Smooth muscle cell (in vitro differentiated cells): ENCODE measurements at regions not wholly inside any gene's neighbourhood (a gene's known extent, or its start where the extent isn't known, plus 50 kb on each side); places are given as distances from the start of the nearest gene placed in this dataset.
"Not testable (repeated sequence)": the region's sequence is repeated elsewhere in the genome, so short reads cannot be mapped to it uniquely, and the experiment has no call there.

Experiments
- DNase-seq: peaks from one replicate; lab custom pipeline; 2025; ENCODE audit not compliant: unreplicated experiment; lab: John Stamatoyannopoulos, UW
- H2AFZ ChIP-seq: fragments of 200-600 bp; sonication (generic); 2 replicates; pipeline ENCODE4 v1.6.0; 2016; ENCODE audit warnings: antibody characterized with exemption, low read depth, mild to moderate bottlenecking
- H3F3A ChIP-seq: fragments of 200-600 bp; sonication (generic); 2 replicates; pipeline ENCODE4 v1.6.0; 2017; ENCODE audit warnings: antibody characterized with exemption, low read depth
- H3K27ac ChIP-seq: fragments of 200-600 bp; sonication (generic); 2 replicates; pipeline ENCODE4 v1.5.1; 2016; ENCODE audit warnings: low read depth, mild to moderate bottlenecking
- H3K27me3 ChIP-seq: fragments of 200-600 bp; sonication (generic); 2 replicates; pipeline ENCODE4 v1.6.1; 2016; ENCODE audit warnings: low read depth, mild to moderate bottlenecking
- H3K36me3 ChIP-seq: fragments of 200-600 bp; sonication (generic); 2 replicates; pipeline ENCODE4 v1.5.1; 2016; ENCODE audit warnings: low read depth
- H3K4me1 ChIP-seq: fragments of 200-600 bp; sonication (generic); 2 replicates; pipeline ENCODE4 v1.5.1; 2016; ENCODE audit warnings: low read depth
- H3K4me2 ChIP-seq: fragments of 200-600 bp; sonication (generic); 2 replicates; pipeline ENCODE4 v1.6.0; 2016; ENCODE audit warnings: mild to moderate bottlenecking
- H3K4me3 ChIP-seq: fragments of 200-600 bp; sonication (generic); 2 replicates; pipeline ENCODE4 v1.5.1; 2016; ENCODE audit warnings: mild to moderate bottlenecking
- H3K79me2 ChIP-seq: fragments of 200-600 bp; sonication (generic); 2 replicates; pipeline ENCODE4 v1.6.0; 2016; ENCODE audit warnings: low read depth, mild to moderate bottlenecking
- H3K9ac ChIP-seq: fragments of 200-600 bp; sonication (generic); 2 replicates; pipeline ENCODE4 v1.6.0; 2016; ENCODE audit warnings: low read depth
- H3K9me3 ChIP-seq: fragments of 200-600 bp; sonication (generic); replicated peaks from 2 replicates; pipeline ENCODE4 v1.5.1; 2016; ENCODE audit warnings: low read depth
- H4K20me1 ChIP-seq: fragments of 200-600 bp; sonication (generic); 2 replicates; pipeline ENCODE4 v1.6.0; 2016; ENCODE audit warnings: low read depth
- WGBS: methylation state at CpG from one replicate; pipeline ENCODE4 v1.1.7; 2016; ENCODE audit warnings: low lambda C conversion rate; 5-methylcytosine and 5-hydroxymethylcytosine counted together
- TF ChIP-seq, protein P1 (sequence below): fragments of 200-600 bp; sonication (generic); IDR thresholded peaks from 2 replicates; pipeline ENCODE4 v1.5.1; 2017; ENCODE audit warnings: borderline replicate concordance, mild to moderate bottlenecking, antibody characterized with exemption; ENCODE audit not compliant: insufficient read depth, poor library complexity, severe bottlenecking

GRCh38 chr1:199084293-199084692, 445.5 kb downstream of the PTPRC start:
- no peak for DNase-seq
- peak overlapping the region; percentile 61 for H3K9ac ChIP-seq
- no peaks in the 10 kb centered on the region for H3K27me3 ChIP-seq
- no peak overlapping the region for H3K4me3 ChIP-seq
- H4K20me1 ChIP-seq = no peaks in the 10 kb centered on the region
- no peak overlapping the region for H2AFZ ChIP-seq
- peaks cover 16% of the 10 kb centered on the region for H3K4me1 ChIP-seq
- H3K4me2 ChIP-seq = peak overlapping the region; percentile 82
- no peaks in the 10 kb centered on the region for H3K79me2 ChIP-seq
- H3F3A ChIP-seq = peaks cover 21% of the 10 kb centered on the region
- H3K27ac ChIP-seq = peak overlapping the region; percentile 97
- TF ChIP-seq, protein P1, sequence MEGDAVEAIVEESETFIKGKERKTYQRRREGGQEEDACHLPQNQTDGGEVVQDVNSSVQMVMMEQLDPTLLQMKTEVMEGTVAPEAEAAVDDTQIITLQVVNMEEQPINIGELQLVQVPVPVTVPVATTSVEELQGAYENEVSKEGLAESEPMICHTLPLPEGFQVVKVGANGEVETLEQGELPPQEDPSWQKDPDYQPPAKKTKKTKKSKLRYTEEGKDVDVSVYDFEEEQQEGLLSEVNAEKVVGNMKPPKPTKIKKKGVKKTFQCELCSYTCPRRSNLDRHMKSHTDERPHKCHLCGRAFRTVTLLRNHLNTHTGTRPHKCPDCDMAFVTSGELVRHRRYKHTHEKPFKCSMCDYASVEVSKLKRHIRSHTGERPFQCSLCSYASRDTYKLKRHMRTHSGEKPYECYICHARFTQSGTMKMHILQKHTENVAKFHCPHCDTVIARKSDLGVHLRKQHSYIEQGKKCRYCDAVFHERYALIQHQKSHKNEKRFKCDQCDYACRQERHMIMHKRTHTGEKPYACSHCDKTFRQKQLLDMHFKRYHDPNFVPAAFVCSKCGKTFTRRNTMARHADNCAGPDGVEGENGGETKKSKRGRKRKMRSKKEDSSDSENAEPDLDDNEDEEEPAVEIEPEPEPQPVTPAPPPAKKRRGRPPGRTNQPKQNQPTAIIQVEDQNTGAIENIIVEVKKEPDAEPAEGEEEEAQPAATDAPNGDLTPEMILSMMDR = no peak
- H3K36me3 ChIP-seq = no peaks in the 10 kb centered on the region
- 5% methylated on average over 1 of the region's 1 CpG for WGBS
- H3K9me3 ChIP-seq = no peaks in the 10 kb centered on the region

GRCh38 chr1:199085903-199086302, 447.1 kb downstream of the PTPRC start:
- Histone ChIP-seq H3F3A (peaks cover 17% of the 10 kb centered on the region), H3K27ac (peak overlapping the region; percentile 97), H4K20me1 (no peaks in the 10 kb centered on the region), H3K27me3 (no peaks in the 10 kb centered on the region), H3K9me3 (no peaks in the 10 kb centered on the region), H3K79me2 (no peaks in the 10 kb centered on the region), H2AFZ (no peak overlapping the region), H3K4me1 (peaks cover 16% of the 10 kb centered on the region), H3K4me3 (no peak overlapping the region), H3K9ac (no peak overlapping the region), H3K36me3 (no peaks in the 10 kb centered on the region), H3K4me2 (no peak overlapping the region)
- no peak for DNase-seq
- 95% methylated on average over 4 of the region's 4 CpGs for WGBS
- TF ChIP-seq, protein P1 = no peak

DNA sequence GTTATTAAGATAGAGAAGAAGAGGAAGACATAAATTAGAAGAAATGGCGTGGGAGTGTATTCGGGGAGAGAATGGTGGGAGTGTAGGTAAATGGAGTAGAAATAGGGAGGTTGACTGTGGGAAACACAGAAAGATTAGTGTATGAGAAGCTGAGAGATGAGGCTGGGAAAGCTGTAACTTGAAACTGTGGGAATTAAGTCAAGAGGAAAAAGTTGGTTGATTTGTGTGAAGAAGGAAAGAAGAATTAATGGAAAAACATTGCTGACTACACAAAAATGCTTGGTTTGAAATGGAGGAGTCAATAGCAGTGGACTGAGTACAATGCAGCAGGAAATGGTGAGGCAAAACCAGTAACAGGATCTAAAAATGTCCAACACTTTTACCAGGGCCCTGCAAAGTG, 448.3 kb downstream of the PTPRC start:
- peaks cover 11% of the 10 kb centered on the region for H3K4me1 ChIP-seq
- no peak overlapping the region for H3K9ac ChIP-seq
- TF ChIP-seq, protein P1 = no peak
- no peak for DNase-seq
- no peak overlapping the region for H3K4me3 ChIP-seq
- H3K27me3 ChIP-seq = no peaks in the 10 kb centered on the region
- no peaks in the 10 kb centered on the region for H3K36me3 ChIP-seq
- H3K4me2 ChIP-seq = peak overlapping the region; percentile 30
- H4K20me1 ChIP-seq = no peaks in the 10 kb centered on the region
- no peak overlapping the region for H3K27ac ChIP-seq
- H3K9me3 ChIP-seq = no peaks in the 10 kb centered on the region
- H2AFZ ChIP-seq = peak overlapping the region; percentile 57
- H3K79me2 ChIP-seq = no peaks in the 10 kb centered on the region
- 84% methylated on average over 2 of the region's 2 CpGs for WGBS
- peaks cover 12% of the 10 kb centered on the region for H3F3A ChIP-seq

- Histone ChIP-seq H3K4me2 (no peak overlapping the region), H3K27ac (no peak overlapping the region), H3K4me3 (no peak overlapping the region), H4K20me1 (no peaks in the 10 kb centered on the region), H3K9ac (no peak overlapping the region), H3K27me3 (no peaks in the 10 kb centered on the region), H3K4me1 (no peaks in the 10 kb centered on the region), H3K79me2 (no peaks in the 10 kb centered on the region), H3K36me3 (no peaks in the 10 kb centered on the region), H3F3A (peaks cover 3% of the 10 kb centered on the region), H3K9me3 (no peaks in the 10 kb centered on the region), H2AFZ (peak overlapping the region; percentile 60)
- DNase-seq = no peak
- WGBS = 78% methylated on average over 3 of the region's 3 CpGs
- TF ChIP-seq, protein P1 = no peak
Measured at GRCh38 chr1:199089393-199090122, 450.7 kb downstream of the PTPRC start.

DNA sequence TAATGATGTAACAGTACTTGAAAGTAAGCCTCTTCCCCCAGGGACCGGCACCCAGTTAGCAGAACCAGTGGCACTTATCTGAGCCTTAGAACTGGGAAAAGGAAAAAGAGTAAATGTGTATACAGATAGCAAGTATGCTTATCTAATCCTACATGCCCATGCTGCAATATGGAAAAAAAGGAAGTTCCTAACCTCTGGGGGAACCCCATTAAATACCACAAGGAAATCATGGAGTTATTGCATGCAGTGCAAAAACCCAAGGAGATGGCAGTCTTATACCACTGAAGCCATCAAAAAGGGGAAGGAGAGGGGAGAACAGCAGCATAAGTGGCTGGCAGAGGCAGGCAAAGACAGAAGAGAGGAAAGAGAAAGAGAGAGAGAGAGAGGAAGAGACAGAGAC, 456.8 kb downstream of the PTPRC start:
- H2AFZ ChIP-seq, H3K4me3 ChIP-seq, H3K9me3 ChIP-seq, H3K36me3 ChIP-seq, DNase-seq, H3K4me2 ChIP-seq, H3F3A ChIP-seq, H3K9ac ChIP-seq, H3K4me1 ChIP-seq, H4K20me1 ChIP-seq, H3K79me2 ChIP-seq, H3K27me3 ChIP-seq, H3K27ac ChIP-seq: not testable (repeated sequence)
- 60% methylated on average over 1 of the region's 1 CpG for WGBS
